MM.1S (cell line): ENCODE measurements at regions not wholly inside any gene's neighbourhood (a gene's known extent, or its start where the extent isn't known, plus 50 kb on each side); places are given as distances from the start of the nearest gene placed in this dataset.

Experiments used
- DNase-seq: peaks from one replicate; pipeline ENCODE4 v3.0.0-alpha.2; 2015
- H2AFZ ChIP-seq: fragments of 300-600 bp; sonication (generic); 2 replicates; pipeline ENCODE4 v1.6.0; 2016; ENCODE audit warnings: antibody characterized with exemption, low read length
- H3F3A ChIP-seq: fragments of 300-600 bp; sonication (generic); 2 replicates; pipeline ENCODE4 v1.6.1; 2016; ENCODE audit warnings: mild to moderate bottlenecking, antibody characterized with exemption, low read length, moderate library complexity, mixed read lengths; ENCODE audit not compliant: insufficient read depth
- H3K27ac ChIP-seq: fragments of 300-600 bp; sonication (generic); 2 replicates; pipeline ENCODE4 v1.5.1; 2016; ENCODE audit warnings: mild to moderate bottlenecking, low read length
- H3K27me3 ChIP-seq: fragments of 300-600 bp; sonication (generic); replicated peaks from 2 replicates; pipeline ENCODE4 v1.6.0; 2016; ENCODE audit warnings: low read length; ENCODE audit not compliant: insufficient read depth
- H3K36me3 ChIP-seq: fragments of 300-600 bp; sonication (generic); replicated peaks from 2 replicates; pipeline ENCODE4 v1.6.1; 2016; ENCODE audit warnings: mild to moderate bottlenecking, low read length, mixed read lengths; ENCODE audit not compliant: insufficient read depth
- H3K4me1 ChIP-seq: fragments of 300-600 bp; sonication (generic); 2 replicates; pipeline ENCODE4 v1.6.1; 2016; ENCODE audit warnings: low read length, mixed read lengths
- H3K4me2 ChIP-seq: fragments of 300-600 bp; sonication (generic); 2 replicates; pipeline ENCODE4 v1.6.0; 2016; ENCODE audit warnings: low read depth, low read length
- H3K4me3 ChIP-seq: fragments of 300-600 bp; sonication (generic); 2 replicates; pipeline ENCODE4 v1.5.1; 2016; ENCODE audit warnings: low read length, mixed read lengths
- H3K79me2 ChIP-seq: fragments of 300-600 bp; sonication (generic); 2 replicates; pipeline ENCODE4 v1.6.1; 2016; ENCODE audit warnings: mixed run types, low read length, mixed read lengths
- H3K9ac ChIP-seq: fragments of 300-600 bp; sonication (generic); 2 replicates; pipeline ENCODE4 v1.6.1; 2016; ENCODE audit warnings: low read length, mixed read lengths
- H3K9me2 ChIP-seq: fragments of 300-600 bp; sonication (generic); replicated peaks from 2 replicates; pipeline ENCODE4 v1.6.1; 2016; ENCODE audit warnings: mild to moderate bottlenecking, low read length, mixed read lengths; ENCODE audit not compliant: insufficient read depth
- H3K9me3 ChIP-seq: fragments of 300-600 bp; sonication (generic); replicated peaks from 2 replicates; pipeline ENCODE4 v1.6.1; 2016; ENCODE audit warnings: mild to moderate bottlenecking, low read length, mixed read lengths; ENCODE audit not compliant: insufficient read depth
- H4K20me1 ChIP-seq: fragments of 300-600 bp; sonication (generic); 2 replicates; pipeline ENCODE4 v1.6.1; 2016; ENCODE audit warnings: mild to moderate bottlenecking, low read length, moderate library complexity, mixed read lengths; ENCODE audit not compliant: insufficient read depth
- CTCF ChIP-seq: fragments of 300-600 bp; sonication (generic); IDR thresholded peaks from 2 replicates; pipeline ENCODE4 v1.5.1; 2016; ENCODE audit warnings: antibody characterized with exemption, low read length, mixed read lengths
- EZH2 ChIP-seq: fragments of 300-600 bp; sonication (generic); optimal IDR thresholded peaks from 2 replicates; pipeline ENCODE3; 2017; ENCODE audit warnings: low read depth, mild to moderate bottlenecking, antibody characterized with exemption, low read length, mixed read lengths
- EZH2phosphoT487 ChIP-seq: fragments of 300-600 bp; sonication (generic); IDR thresholded peaks from 2 replicates; pipeline ENCODE4 v1.6.1; 2018; ENCODE audit warnings: antibody characterized with exemption, low read length

GRCh38 chr9:23172206-23172605 is 653.8 kb downstream of the ELAVL2 start:
- Histone ChIP-seq H3K79me2 (no peaks in the 10 kb centered on the region), H3K4me3 (no peak overlapping the region), H3K9me3 (no peaks in the 10 kb centered on the region), H3K36me3 (no peaks in the 10 kb centered on the region), H3K9me2 (no peaks in the 10 kb centered on the region), H3K4me1 (no peaks in the 10 kb centered on the region), H3K27ac (no peak overlapping the region), H3K4me2 (no peak overlapping the region), H3F3A (no peaks in the 10 kb centered on the region), H3K27me3 (no peaks in the 10 kb centered on the region), H2AFZ (no peak overlapping the region), H3K9ac (no peak overlapping the region), H4K20me1 (no peaks in the 10 kb centered on the region)
- TF ChIP-seq EZH2phosphoT487: no peak
- no peak for TF ChIP-seq CTCF
- TF ChIP-seq EZH2: no peak
- DNase-seq: no peak

GRCh38 chr9:23172979-23173637 is 652.9 kb downstream of the ELAVL2 start:
- Histone ChIP-seq H2AFZ (no peak overlapping the region), H3K27ac (no peak overlapping the region), H3K4me2 (no peak overlapping the region), H4K20me1 (no peaks in the 10 kb centered on the region), H3K9me3 (no peaks in the 10 kb centered on the region), H3K4me3 (no peak overlapping the region), H3K9ac (no peak overlapping the region), H3K79me2 (no peaks in the 10 kb centered on the region), H3F3A (no peaks in the 10 kb centered on the region), H3K27me3 (no peaks in the 10 kb centered on the region), H3K9me2 (no peaks in the 10 kb centered on the region), H3K4me1 (no peaks in the 10 kb centered on the region), H3K36me3 (no peaks in the 10 kb centered on the region)
- TF ChIP-seq EZH2 (no peak), EZH2phosphoT487 (no peak), CTCF (no peak)
- no peak for DNase-seq

DNA sequence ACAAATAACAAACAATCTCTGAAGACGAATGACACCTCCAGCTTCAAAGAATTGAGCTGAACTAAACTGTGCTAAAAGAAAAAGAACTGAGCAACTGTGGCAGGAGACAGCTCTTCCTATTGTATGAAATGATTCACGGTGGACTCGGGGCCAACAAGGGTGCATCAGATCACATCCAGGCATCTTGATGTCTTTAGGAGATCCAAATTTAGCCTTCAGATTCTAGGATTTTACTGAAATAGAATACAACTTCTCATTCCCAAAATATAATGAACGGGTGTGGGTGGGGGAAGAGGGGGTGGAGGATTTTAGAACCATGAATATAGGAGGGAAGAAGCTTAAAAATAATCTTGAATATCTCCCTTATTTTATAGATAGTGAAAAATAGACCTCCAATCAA is 631.8 kb downstream of the ELAVL2 start:
- no peaks in the 10 kb centered on the region for H3K79me2 ChIP-seq
- no peak overlapping the region for H3K4me2 ChIP-seq
- H3F3A ChIP-seq: no peaks in the 10 kb centered on the region
- H3K4me1 ChIP-seq: no peaks in the 10 kb centered on the region
- no peak overlapping the region for H3K27ac ChIP-seq
- no peaks in the 10 kb centered on the region for H3K36me3 ChIP-seq
- no peak overlapping the region for H3K9ac ChIP-seq
- H3K9me2 ChIP-seq: no peaks in the 10 kb centered on the region
- no peak overlapping the region for H2AFZ ChIP-seq
- no peak overlapping the region for H3K4me3 ChIP-seq
- no peak for DNase-seq
- no peaks in the 10 kb centered on the region for H3K9me3 ChIP-seq
- TF ChIP-seq EZH2phosphoT487: no peak
- TF ChIP-seq EZH2: no peak
- TF ChIP-seq CTCF: no peak
- H3K27me3 ChIP-seq: no peaks in the 10 kb centered on the region
- H4K20me1 ChIP-seq: no peaks in the 10 kb centered on the region
